ENCODE measurements at regions not wholly inside any gene's neighbourhood (a gene's known extent, or its start where the extent isn't known, plus 50 kb on each side); places are given as distances from the start of the nearest gene placed in this dataset.
"Not testable (repeated sequence)": the region's sequence is repeated elsewhere in the genome, so short reads cannot be mapped to it uniquely, and the experiment has no call there.

- no peak for DNase-seq
Measured at GRCh38 chr4:137468836-137469235, 63.5 kb downstream of the PCDH18 start.

GRCh38 chr4:137467537-137467936 lies 64.8 kb downstream of the PCDH18 start:
- DNase-seq, result no peak

- DNase-seq, result no peak
Measured at GRCh38 chr4:137463377-137464003, 68.8 kb downstream of the PCDH18 start.

GRCh38 chr4:137455647-137456321 lies 76.5 kb downstream of the PCDH18 start:
- DNase-seq, result no peak

GRCh38 chr4:137454767-137455166 lies 77.5 kb downstream of the PCDH18 start:
- DNase-seq, result no peak

- no peak for DNase-seq
Measured at GRCh38 chr4:137452799-137453198, 79.5 kb downstream of the PCDH18 start.

GRCh38 chr4:137451172-137451825 lies 81.0 kb downstream of the PCDH18 start:
- DNase-seq, result no peak

- no peak for DNase-seq
Measured at GRCh38 chr4:137448402-137448801, 83.9 kb downstream of the PCDH18 start.

- no peak for DNase-seq
Measured at GRCh38 chr4:137446071-137446470, 86.2 kb downstream of the PCDH18 start.

GRCh38 chr4:137443031-137443800 lies 89.1 kb downstream of the PCDH18 start:
- DNase-seq, result no peak

- DNase-seq, result no peak
Measured at GRCh38 chr4:137432446-137433311, 99.6 kb downstream of the PCDH18 start.

GRCh38 chr4:137430171-137430570 lies 102.1 kb downstream of the PCDH18 start:
- DNase-seq, result no peak

GRCh38 chr4:137427411-137427810 lies 104.9 kb downstream of the PCDH18 start:
- no peak for DNase-seq

- DNase-seq, result no peak
Measured at GRCh38 chr4:137425281-137425680, 107.0 kb downstream of the PCDH18 start.

GRCh38 chr4:137422666-137423065 lies 109.6 kb downstream of the PCDH18 start:
- no peak for DNase-seq

GRCh38 chr4:137421796-137422195 lies 110.5 kb downstream of the PCDH18 start:
- no peak for DNase-seq

GRCh38 chr4:137420901-137421396 lies 111.3 kb downstream of the PCDH18 start:
- no peak for DNase-seq

GRCh38 chr4:137417676-137418075 lies 114.6 kb downstream of the PCDH18 start:
- no peak for DNase-seq

- DNase-seq, result no peak
Measured at GRCh38 chr4:137414802-137415201, 117.5 kb downstream of the PCDH18 start.

- DNase-seq, result no peak
Measured at GRCh38 chr4:137408527-137409177, 123.6 kb downstream of the PCDH18 start.

GRCh38 chr4:137405833-137406232 lies 126.5 kb downstream of the PCDH18 start:
- not testable (repeated sequence) for DNase-seq

GRCh38 chr4:137394018-137394417 lies 138.3 kb downstream of the PCDH18 start:
- no peak for DNase-seq
